ENCODE measurements at regions not wholly inside any gene's neighbourhood (a gene's known extent, or its start where the extent isn't known, plus 50 kb on each side); places are given as distances from the start of the nearest gene placed in this dataset.

- Histone ChIP-seq H3K4me2 (ENCODE audit: low read depth, low read length, poor library complexity, severe bottlenecking) (no peak overlapping the region), H3K36me3 (ENCODE audit: insufficient read depth, low read length) (no peaks in the 10 kb centered on the region), H4K20me1 (ENCODE audit: insufficient read depth, low read length, poor library complexity, severe bottlenecking) (no peaks in the 10 kb centered on the region), H3K79me2 (ENCODE audit: insufficient read depth, low read length) (no peaks in the 10 kb centered on the region), H3K9me2 (replicated peaks; ENCODE audit: low read depth, low read length) (no peaks in the 10 kb centered on the region), H3F3A (ENCODE audit: low read depth) (no peaks in the 10 kb centered on the region), H3K4me1 (ENCODE audit: insufficient read depth, low read length, poor library complexity, severe bottlenecking) (no peaks in the 10 kb centered on the region), H3K9ac (ENCODE audit: low read depth, low read length, poor library complexity, severe bottlenecking) (no peak overlapping the region), H3K27me3 (ENCODE audit: insufficient read depth, low read length, poor library complexity, severe bottlenecking) (no peaks in the 10 kb centered on the region), H3K9me3 (ENCODE audit: insufficient read depth, low read depth, low read length) (no peaks in the 10 kb centered on the region), H2AFZ (ENCODE audit: low read length) (no peak overlapping the region), H3K4me3 (ENCODE audit: low read length, poor library complexity, severe bottlenecking) (no peak overlapping the region)
- TF ChIP-seq EZH2phosphoT487 (IDR thresholded peaks at IDR 0.05; ENCODE audit: borderline replicate concordance) (no peak), CTCF (conservative IDR thresholded peaks at IDR 0.05; ENCODE audit: low read length) (no peak)
Measured at GRCh38 chr11:127567237-127567932, 566.8 kb upstream of the KIRREL3 start.

- no peak overlapping the region for H3K9ac ChIP-seq (ENCODE audit: low read depth, low read length, poor library complexity, severe bottlenecking)
- no peaks in the 10 kb centered on the region for H3K27me3 ChIP-seq (ENCODE audit: insufficient read depth, low read length, poor library complexity, severe bottlenecking)
- H3K4me1 ChIP-seq (ENCODE audit: insufficient read depth, low read length, poor library complexity, severe bottlenecking) = no peaks in the 10 kb centered on the region
Measured at GRCh38 chr11:127564810-127565209, 564.2 kb upstream of the KIRREL3 start.

GRCh38 chr11:127559978-127560377, 559.4 kb upstream of the KIRREL3 start:
- Histone ChIP-seq H4K20me1 (ENCODE audit: insufficient read depth, low read length, poor library complexity, severe bottlenecking) (no peaks in the 10 kb centered on the region), H3K79me2 (ENCODE audit: insufficient read depth, low read length) (no peaks in the 10 kb centered on the region), H3K4me1 (ENCODE audit: insufficient read depth, low read length, poor library complexity, severe bottlenecking) (no peaks in the 10 kb centered on the region), H3F3A (ENCODE audit: low read depth) (no peaks in the 10 kb centered on the region), H3K4me3 (ENCODE audit: low read length, poor library complexity, severe bottlenecking) (no peak overlapping the region), H3K9me3 (ENCODE audit: insufficient read depth, low read depth, low read length) (no peaks in the 10 kb centered on the region), H3K27me3 (ENCODE audit: insufficient read depth, low read length, poor library complexity, severe bottlenecking) (no peaks in the 10 kb centered on the region), H3K9me2 (replicated peaks; ENCODE audit: low read depth, low read length) (no peaks in the 10 kb centered on the region), H3K4me2 (ENCODE audit: low read depth, low read length, poor library complexity, severe bottlenecking) (no peak overlapping the region), H3K9ac (ENCODE audit: low read depth, low read length, poor library complexity, severe bottlenecking) (no peak overlapping the region), H2AFZ (ENCODE audit: low read length) (no peak overlapping the region), H3K36me3 (ENCODE audit: insufficient read depth, low read length) (no peaks in the 10 kb centered on the region)
- TF ChIP-seq EZH2phosphoT487 (IDR thresholded peaks at IDR 0.05; ENCODE audit: borderline replicate concordance) = no peak
- TF ChIP-seq CTCF (conservative IDR thresholded peaks at IDR 0.05; ENCODE audit: low read length) = no peak

More at GRCh38 chr11:127564810-127565209, 564.2 kb upstream of the KIRREL3 start:
- Histone ChIP-seq H4K20me1 (ENCODE audit: insufficient read depth, low read length, poor library complexity, severe bottlenecking) (no peaks in the 10 kb centered on the region), H3K9me3 (ENCODE audit: insufficient read depth, low read depth, low read length) (no peaks in the 10 kb centered on the region), H3F3A (ENCODE audit: low read depth) (no peaks in the 10 kb centered on the region), H3K9me2 (replicated peaks; ENCODE audit: low read depth, low read length) (no peaks in the 10 kb centered on the region), H2AFZ (ENCODE audit: low read length) (no peak overlapping the region), H3K79me2 (ENCODE audit: insufficient read depth, low read length) (no peaks in the 10 kb centered on the region), H3K36me3 (ENCODE audit: insufficient read depth, low read length) (no peaks in the 10 kb centered on the region), H3K4me2 (ENCODE audit: low read depth, low read length, poor library complexity, severe bottlenecking) (no peak overlapping the region), H3K4me3 (ENCODE audit: low read length, poor library complexity, severe bottlenecking) (no peak overlapping the region)
- TF ChIP-seq CTCF (conservative IDR thresholded peaks at IDR 0.05; ENCODE audit: low read length) (no peak), EZH2phosphoT487 (IDR thresholded peaks at IDR 0.05; ENCODE audit: borderline replicate concordance) (no peak)
